DND-41 (cell line): ENCODE measurements at regions not wholly inside any gene's neighbourhood (a gene's known extent, or its start where the extent isn't known, plus 50 kb on each side); places are given as distances from the start of the nearest gene placed in this dataset.

Experiments
- EZH2 ChIP-seq: IDR thresholded peaks from 3 replicates; pipeline ENCODE4 v1.6.1; 2012; ENCODE audit warnings: borderline replicate concordance, low read depth, mild to moderate bottlenecking, moderate library complexity, low read length, inconsistent platforms; ENCODE audit not compliant: severe bottlenecking
- TF ChIP-seq, protein P1 (sequence below): IDR thresholded peaks from 2 replicates; pipeline ENCODE4 v1.5.1; 2012; ENCODE audit warnings: borderline replicate concordance, low read length, moderate library complexity, mild to moderate bottlenecking; ENCODE audit not compliant: poor library complexity, severe bottlenecking; ENCODE audit errors: extremely low read depth

DNA sequence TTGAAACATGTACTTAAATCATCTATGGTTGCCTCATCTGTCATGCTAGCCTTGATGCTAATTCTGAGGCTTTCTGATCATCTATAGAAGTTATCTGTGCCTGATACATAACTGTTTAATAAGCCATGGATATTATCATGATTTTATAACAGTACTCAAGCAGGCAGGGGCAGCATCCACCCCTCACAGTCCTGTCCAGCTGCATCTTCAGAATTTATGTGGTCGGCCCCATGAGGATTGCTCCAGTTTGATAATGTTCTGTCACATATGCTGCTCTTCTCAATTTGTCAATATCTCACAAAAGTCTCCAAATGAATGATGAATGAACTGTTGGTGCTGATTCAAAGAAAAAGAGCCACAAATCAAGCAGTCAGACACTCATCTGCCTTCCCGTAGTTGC lies 335.1 kb upstream of the POM121L12 start:
- TF ChIP-seq, protein P1, sequence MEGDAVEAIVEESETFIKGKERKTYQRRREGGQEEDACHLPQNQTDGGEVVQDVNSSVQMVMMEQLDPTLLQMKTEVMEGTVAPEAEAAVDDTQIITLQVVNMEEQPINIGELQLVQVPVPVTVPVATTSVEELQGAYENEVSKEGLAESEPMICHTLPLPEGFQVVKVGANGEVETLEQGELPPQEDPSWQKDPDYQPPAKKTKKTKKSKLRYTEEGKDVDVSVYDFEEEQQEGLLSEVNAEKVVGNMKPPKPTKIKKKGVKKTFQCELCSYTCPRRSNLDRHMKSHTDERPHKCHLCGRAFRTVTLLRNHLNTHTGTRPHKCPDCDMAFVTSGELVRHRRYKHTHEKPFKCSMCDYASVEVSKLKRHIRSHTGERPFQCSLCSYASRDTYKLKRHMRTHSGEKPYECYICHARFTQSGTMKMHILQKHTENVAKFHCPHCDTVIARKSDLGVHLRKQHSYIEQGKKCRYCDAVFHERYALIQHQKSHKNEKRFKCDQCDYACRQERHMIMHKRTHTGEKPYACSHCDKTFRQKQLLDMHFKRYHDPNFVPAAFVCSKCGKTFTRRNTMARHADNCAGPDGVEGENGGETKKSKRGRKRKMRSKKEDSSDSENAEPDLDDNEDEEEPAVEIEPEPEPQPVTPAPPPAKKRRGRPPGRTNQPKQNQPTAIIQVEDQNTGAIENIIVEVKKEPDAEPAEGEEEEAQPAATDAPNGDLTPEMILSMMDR, result no peak
- no peak for TF ChIP-seq EZH2
